ENCODE measurements at regions not wholly inside any gene's neighbourhood (a gene's known extent, or its start where the extent isn't known, plus 50 kb on each side); places are given as distances from the start of the nearest gene placed in this dataset.
"Not testable (repeated sequence)": the region's sequence is repeated elsewhere in the genome, so short reads cannot be mapped to it uniquely, and the experiment has no call there.

DNA sequence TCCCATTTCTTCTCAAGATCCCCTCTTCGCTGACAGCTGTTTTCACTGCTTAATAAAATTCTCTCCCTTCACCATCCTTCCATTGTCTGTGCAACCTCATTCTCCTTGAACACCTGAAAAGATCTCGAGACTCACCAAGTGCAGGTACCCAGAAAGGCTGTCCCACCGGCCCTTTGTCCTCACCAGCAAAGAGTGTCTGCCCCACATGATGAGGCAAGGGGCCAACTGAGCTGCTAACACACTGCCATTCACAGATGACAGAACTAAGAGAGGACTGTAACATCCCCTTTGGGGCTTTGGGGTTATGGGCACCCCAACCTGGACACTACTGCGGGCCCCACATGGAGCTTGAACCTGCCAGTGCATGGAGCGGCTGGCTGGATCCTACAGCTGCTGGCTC, 771.4 kb upstream of the MIR17HG start:
- DNase-seq (ENCODE audit: low read depth, low spot score) = no peak
- H3K4me3 ChIP-seq (ENCODE audit: low read length) = no peak overlapping the region

DNA sequence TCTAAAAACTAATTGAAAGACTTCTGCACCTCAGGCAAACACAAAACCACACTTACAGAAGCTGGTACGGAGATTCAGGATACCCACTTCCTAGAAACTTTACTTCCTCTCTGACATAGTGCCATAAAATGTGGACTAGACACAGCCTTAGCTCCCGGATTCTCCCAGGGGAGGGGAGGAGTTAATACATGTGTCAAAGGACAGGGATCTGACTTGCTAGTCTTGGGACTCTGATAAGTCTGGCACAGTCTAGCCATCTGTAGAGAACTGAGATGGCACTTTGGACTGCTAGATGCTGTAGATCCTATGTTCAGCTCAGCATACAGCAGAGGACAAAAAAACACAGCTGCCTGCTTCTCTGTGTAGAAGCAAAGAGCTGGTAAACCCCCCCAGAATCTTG, 769.8 kb upstream of the MIR17HG start:
- no peak for DNase-seq (ENCODE audit: low read depth, low spot score)
- H3K4me3 ChIP-seq (ENCODE audit: low read length) = no peak overlapping the region

DNA sequence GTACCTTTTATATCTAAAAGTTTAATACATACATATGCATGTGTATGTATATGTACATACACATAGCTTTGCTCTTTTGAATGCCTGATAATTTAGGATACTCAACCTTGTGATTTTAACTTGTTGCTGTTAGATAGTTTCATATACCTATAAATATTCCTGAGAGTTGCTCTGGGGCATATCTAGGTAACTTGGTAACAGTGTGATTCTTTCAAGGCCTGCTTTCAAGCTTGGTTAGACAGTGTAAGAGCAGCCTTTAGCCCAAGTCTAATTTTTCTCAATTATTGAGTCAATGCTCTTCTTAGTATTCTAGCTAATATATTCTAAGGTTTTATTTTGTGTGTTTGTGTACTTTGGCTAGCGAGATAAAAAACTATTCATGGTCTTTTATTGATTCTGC, 762.1 kb upstream of the MIR17HG start:
- no peak for DNase-seq (ENCODE audit: low read depth, low spot score)
- H3K4me3 ChIP-seq (ENCODE audit: low read length) = no peak overlapping the region

DNA sequence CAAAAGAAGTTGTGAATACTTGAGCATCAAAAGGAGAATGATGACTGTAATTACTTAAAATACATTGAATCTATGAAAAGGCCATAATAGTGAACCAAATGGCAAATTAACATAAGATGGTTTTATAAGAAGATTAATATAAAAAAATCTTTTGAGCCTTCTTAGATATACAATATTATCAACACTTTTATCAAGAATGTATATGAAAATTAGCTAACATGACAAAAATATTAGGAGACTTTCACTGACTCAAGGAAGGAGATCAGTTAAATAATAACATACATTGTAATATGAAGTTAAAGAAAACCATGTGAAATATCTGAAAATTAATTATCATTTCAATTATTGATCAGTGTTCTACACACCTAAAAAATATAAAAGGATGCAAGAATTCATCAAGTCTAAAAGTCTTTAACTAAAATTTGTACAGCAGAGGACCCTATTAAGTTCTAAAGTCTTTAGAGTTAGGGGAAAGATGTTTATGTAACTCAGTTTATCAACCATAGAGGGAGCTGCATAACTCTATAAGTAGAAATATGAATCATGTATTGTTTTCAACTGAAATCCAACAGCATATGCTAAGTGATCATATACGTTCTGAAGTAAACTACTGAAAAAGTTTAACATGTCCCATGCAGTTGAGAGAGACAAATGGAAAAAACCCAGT, 756.1 kb upstream of the MIR17HG start:
- DNase-seq (ENCODE audit: low read depth, low spot score) = no peak
- H3K4me3 ChIP-seq (ENCODE audit: low read length) = no peak overlapping the region

DNA sequence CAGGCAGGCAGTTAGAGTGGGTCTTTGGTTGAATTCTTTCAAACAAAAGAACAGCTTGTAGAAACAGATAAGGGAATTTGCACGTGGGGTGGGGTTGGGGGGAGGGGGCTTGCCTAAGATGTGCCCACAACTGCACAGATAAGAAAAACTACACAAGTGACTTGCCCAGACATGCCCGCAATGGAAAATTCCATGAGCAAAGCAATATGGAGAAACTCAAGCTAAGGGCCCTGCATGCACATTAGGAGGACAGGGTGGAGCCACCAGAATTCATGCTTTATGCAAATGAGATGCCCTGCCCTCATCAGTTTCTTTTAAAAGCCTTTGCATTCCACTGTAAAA, 755.6 kb upstream of the MIR17HG start:
- peak; percentile 1 for DNase-seq (ENCODE audit: low read depth, low spot score)
- H3K4me3 ChIP-seq (ENCODE audit: low read length) = no peak overlapping the region

DNA sequence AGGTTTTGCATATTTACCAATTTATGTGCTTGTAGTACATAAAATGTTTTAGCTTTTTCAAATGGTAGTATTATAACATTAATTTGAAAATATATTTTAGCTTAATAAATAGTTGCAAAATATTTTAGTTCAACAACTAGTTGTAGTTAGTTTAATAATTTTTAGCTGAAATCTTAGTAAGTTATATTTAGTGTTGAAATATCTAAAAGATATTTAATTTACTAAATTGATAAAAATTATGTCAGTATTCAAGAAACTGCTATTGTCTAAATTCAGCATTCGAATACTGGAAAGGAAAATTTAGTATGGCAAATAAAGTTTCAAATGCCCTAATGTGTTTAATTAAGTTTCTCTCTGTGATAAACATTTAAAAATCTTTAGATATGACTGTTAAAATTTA, 754.5 kb upstream of the MIR17HG start:
- no peak overlapping the region for H3K4me3 ChIP-seq (ENCODE audit: low read length)
- no peak for DNase-seq (ENCODE audit: low read depth, low spot score)

DNA sequence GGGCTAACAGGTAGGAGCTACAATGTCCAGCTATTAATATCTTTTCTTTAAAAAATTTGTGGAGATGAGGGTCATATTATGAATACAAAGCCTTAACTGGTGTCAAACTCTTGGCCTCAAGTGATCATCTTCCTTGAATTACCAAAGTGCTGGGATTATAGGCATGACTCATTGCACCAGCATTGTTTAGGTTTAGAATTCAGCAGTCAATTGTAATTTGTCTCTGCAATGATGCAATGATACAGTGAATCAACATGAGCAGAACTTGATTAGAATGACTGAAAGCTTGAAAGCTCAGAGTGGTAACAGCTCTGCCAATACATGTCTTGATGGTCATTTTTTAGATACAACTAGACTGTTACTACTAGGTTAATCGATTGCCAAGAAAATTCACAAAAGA, 752.8 kb upstream of the MIR17HG start:
- DNase-seq (ENCODE audit: low read depth, low spot score) = no peak

DNA sequence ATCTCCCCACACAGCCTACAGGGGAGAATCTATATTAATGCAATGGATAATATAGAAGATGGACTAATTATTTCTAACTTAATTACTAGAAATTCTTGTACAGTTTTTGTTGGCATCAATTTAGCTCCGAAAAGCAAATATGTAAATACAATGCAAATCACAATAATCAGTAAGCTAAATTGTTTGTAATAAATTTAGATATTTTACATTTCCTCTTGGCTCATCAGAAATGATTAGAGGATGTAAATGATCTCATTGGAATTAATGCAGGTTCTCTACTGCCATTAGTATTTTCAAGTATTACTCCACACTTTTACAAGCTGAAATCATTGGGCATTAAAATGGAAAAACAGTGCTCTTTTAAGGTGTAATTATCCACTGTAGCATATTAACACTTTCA, 741.8 kb upstream of the MIR17HG start:
- DNase-seq (ENCODE audit: low read depth, low spot score) = no peak
- H3K4me3 ChIP-seq (ENCODE audit: low read length) = no peak overlapping the region

More for the DNA sequence above, 752.8 kb upstream of the MIR17HG start:
- no peak overlapping the region for H3K4me3 ChIP-seq (ENCODE audit: low read length)

DNA sequence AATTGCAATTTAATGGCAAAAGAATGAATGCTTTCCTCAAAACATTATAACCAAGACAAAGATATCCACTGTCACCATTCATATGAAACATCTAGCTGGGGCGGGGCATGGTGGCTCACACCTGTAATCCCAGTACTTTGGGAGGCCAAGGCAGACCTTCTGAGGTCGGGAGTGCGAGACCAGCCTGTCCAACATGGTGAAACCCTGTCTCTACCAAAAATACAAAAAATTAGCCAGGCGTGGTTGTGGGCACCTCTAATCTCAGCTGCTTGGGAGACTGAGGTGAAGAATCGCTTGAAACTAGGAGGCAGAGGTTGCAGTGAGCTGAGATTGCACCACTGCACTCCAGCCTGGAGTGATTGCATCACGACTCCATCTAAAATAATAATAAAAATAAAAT, 740.6 kb upstream of the MIR17HG start:
- not testable (repeated sequence) for DNase-seq (ENCODE audit: low read depth, low spot score); H3K4me3 ChIP-seq (ENCODE audit: low read length)

DNA sequence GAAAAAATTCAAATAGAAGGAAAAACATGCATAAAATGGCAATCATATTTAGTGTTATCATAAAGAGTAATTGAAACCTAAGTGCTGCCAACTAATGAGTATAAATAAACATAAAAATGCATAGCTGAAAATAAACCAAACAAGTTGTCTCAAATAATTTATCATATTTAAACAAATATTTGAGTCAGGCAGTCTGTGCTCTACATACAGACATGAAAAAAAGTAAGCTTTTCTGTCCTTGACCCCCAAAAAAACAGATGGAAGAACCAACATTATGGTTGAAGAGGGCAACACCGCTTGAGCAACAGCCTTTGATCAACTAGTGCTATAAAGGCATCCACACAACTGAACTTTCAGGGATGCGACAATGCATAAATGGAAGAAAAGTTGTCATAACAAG, 735.1 kb upstream of the MIR17HG start:
- no peak for DNase-seq (ENCODE audit: low read depth, low spot score)
- H3K4me3 ChIP-seq (ENCODE audit: low read length) = no peak overlapping the region

DNA sequence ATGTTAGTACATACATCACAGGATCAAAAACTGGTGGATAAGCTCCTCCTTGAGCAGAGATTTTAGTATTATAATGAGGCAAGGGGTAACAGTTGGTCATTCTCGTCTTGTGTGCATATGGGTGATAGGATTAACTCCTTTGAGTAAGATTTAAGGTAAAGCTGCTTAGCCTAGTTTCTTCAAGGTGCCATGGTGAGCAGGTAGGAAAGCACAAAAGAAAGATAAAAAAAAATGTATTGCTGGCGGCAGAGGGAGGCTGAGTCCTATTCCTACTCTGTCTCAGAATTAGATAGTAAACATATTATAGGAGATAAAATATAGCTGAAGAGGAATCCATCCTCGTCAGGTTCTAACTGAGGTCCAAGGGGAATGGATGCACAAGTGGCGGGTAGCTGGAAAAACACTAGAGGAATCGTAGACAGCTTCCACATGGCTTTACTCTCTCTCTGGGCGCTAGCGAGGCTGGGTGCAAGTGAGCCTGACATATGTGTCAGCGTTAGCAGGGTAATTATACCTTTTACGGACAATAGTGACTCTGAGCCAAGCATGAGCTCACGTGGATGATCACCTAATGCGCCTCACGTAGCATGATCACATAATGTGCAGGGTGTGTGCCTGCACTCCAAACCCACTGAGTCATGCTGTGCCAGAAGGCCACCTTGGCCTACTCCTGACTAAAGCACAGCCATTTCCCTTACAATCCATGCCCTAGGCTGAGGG, 734.3 kb upstream of the MIR17HG start:
- DNase-seq (ENCODE audit: low read depth, low spot score) = no peak
- no peak overlapping the region for H3K4me3 ChIP-seq (ENCODE audit: low read length)

DNA sequence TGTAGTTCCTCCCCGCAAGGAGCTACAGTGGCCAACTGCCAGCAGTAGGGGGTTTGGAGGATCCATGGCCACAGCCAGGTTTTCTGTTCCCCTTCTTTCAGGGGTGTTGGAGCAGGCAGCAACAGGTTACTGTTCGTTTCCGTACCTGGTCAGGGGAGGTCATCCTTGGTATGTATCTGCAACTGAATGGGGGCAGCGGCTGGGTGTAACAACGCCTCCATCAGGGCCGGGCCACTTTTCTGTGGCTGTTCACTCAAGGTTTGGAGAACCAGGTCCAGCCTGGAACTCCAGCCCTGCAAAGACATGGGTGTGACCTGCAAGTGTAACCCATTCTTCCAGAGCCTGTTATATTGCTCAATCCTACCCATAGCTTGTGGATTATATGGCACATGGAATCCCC, 732.3 kb upstream of the MIR17HG start:
- H3K4me3 ChIP-seq (ENCODE audit: low read length) = no peak overlapping the region
- no peak for DNase-seq (ENCODE audit: low read depth, low spot score)

DNA sequence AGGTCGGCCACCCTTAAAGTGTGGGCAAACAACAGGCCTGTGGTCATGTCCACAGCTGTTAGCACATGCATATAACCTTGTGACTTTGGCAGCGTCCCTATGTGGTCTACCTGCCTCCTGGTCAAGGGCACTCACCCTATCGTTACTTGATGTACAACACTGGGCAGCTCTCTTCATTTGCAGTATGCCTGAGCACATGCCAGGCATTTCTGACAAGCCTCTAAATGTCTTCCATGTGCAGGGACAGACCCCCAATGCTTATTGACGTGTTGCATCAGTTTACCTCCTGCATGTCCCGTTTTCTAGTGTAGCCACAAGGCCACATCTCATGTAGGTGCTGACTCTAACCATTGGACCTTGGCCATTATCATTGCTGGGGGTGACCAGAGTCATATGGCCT, 731.7 kb upstream of the MIR17HG start:
- H3K4me3 ChIP-seq (ENCODE audit: low read length) = no peak overlapping the region
- DNase-seq (ENCODE audit: low read depth, low spot score) = no peak

DNA sequence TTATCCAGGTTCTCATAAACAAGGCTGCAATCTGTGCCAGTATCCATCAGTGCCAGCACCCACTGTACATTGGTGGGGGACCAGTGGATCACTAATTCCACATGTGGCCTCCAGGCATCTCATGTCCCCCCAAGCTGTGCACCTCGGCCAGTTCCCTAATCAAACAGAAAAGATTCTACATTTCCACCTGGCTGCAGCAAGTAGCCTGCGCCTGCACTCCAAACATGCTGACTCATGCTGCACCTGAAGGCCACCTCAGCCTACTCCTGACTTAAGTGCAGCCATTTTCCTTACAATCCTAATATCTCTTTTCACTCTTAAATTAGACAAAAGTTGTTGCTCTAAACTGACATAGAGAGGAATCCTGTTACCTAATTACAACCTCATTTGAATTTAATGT, 729.4 kb upstream of the MIR17HG start:
- H3K4me3 ChIP-seq (ENCODE audit: low read length) = no peak overlapping the region
- peak; percentile 1 for DNase-seq (ENCODE audit: low read depth, low spot score)

DNA sequence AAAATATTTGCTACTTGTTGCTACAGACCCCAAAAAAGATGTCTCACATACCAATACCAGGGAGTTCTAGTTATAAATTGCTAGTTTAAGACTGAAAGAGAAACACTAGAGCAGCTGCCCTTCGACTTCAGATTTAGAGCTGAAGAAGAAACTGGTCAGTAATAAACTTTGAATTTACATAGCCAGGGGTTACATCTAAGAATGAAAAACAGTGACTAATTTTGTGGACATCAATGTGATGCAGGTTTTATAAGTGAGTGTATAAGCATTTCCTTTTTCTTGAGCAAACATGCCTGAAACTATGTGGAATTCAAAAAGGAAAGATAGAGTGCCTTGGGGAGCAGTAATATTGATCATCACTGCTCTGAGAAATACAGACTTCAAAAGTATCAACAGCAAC, 724.9 kb upstream of the MIR17HG start:
- no peak for DNase-seq (ENCODE audit: low read depth, low spot score)
- H3K4me3 ChIP-seq (ENCODE audit: low read length) = no peak overlapping the region

DNA sequence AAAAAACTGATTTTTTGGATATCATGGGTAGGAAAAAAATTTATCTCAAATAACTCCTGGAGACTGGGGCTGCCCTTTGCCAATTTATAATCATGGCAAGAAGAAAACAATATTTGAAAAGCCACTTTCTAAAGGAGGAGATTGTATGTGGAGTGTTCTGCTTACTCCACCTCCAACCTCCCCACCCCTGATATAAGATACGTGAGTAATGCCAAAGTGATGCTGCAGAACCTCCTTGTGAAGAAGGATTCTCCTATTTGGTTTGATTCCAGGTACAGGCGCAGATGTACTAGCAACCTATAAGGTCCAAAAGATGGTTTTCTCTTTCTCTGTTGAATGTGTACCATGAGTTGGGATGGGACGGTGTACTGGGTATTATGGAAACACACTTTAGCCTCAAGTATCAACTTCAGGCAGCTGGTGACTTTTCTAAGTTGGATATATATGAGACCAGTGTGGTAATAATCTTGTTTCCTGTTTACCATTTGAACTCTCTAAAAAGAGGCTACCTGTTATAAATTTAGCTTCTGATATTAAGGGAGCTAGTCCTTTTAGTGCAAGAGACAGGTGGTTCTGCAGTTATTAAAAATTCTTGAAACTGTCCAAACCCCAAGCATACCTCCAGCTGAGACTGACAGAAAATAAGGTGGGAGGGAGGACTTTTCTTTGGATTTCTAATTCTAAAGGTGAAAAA, 724.0 kb upstream of the MIR17HG start:
- no peak overlapping the region for H3K4me3 ChIP-seq (ENCODE audit: low read length)
- DNase-seq (ENCODE audit: low read depth, low spot score) = no peak

DNA sequence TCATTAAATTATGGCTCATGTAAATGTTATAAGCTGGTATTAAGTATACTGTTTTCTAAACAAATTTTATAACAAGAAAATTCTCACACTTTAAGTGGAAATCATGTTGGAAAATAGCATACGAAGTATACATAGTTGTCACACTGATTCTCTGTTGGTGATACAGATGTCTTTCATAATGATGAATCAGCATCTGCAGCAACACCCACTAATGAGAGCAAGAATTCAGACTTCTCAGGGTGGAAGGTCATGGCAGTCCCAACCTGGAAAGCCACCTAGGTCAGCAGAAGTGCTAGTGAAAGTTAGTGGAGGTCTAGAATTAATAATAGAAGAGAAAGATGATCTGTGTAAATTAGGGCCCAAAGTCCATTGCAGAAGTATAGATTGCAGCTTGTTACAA, 719.7 kb upstream of the MIR17HG start:
- no peak overlapping the region for H3K4me3 ChIP-seq (ENCODE audit: low read length)

DNA sequence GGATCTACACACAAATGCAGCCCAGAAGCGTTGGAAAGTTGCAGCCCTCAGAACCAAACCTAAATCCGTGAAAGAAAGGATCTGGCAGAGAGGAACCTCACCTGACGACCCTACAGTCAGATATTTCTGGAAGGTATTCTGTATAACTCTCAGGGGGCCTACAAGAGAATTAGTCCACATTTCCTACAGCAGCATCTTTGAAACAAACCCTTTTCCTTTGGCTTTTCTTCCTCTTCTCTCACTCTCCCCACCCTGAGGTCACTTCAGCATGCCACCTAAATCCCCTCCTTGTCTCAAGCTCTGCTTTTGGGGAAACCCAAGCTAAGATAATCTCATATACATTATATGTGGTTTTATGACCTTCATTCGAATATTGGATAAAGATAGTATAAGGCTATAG, 719.0 kb upstream of the MIR17HG start:
- H3K4me3 ChIP-seq (ENCODE audit: low read length) = no peak overlapping the region

More for the DNA sequence above, 719.7 kb upstream of the MIR17HG start:
- no peak for DNase-seq (ENCODE audit: low read depth, low spot score)

DNA sequence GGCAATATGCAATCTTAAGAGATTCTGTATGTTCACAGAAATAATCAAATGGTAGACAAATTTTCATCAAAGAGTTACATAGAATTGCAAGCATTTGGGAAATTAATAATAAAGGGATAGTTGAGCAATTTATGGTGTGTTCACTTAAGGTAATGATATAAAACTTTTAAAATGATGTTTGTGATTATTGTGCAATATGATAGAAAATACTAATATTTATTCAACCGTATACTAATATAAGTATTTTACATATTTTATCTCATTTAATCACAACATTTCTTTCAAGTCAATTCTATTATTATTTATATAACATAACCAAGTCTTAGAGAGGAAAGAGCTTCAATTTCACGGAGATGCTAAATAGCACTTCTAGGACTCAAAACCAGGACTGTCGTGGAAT, 716.8 kb upstream of the MIR17HG start:
- DNase-seq (ENCODE audit: low read depth, low spot score) = no peak
- H3K4me3 ChIP-seq (ENCODE audit: low read length) = no peak overlapping the region

More for the DNA sequence above, 719.0 kb upstream of the MIR17HG start:
- no peak for DNase-seq (ENCODE audit: low read depth, low spot score)

DNA sequence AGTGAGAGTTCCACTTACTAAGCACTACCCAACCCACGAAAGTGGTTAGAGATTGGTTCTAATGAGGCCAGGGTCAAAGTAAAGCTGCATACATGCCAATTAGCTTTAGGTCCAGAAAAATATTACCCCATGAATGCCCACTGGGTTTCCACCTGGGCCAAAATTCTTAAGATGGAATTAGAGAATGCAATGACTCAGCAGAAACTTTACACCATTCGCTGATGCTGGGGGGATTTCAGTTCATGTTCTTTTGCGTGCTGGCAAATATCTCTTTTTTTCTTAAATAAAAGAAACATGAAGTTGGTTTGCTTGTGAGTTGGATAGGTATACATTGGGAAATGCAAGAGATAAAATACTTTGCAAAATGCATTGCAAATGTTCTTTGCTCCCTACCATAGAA, 715.3 kb upstream of the MIR17HG start:
- DNase-seq (ENCODE audit: low read depth, low spot score) = no peak
- no peak overlapping the region for H3K4me3 ChIP-seq (ENCODE audit: low read length)

DNA sequence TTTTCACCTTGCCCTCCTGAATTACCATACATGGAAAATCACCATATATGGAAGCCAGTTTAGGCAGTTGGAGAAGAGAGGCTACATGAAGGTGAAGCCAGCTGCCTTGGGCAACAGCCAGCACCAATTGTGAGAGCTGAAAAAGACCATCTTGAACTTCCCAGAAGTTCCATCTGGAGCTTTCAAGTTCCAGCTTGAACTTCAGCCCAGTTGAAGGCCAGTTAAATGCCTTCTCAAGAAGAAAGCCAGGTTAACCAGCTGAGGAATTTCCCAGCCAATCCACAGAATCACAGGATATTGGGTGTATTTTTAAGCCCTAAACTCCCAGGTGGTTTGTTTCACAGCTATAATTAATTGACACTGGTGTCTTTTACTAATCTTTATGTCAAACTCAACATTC, 713.6 kb upstream of the MIR17HG start:
- H3K4me3 ChIP-seq (ENCODE audit: low read length) = no peak overlapping the region
- DNase-seq (ENCODE audit: low read depth, low spot score) = no peak

Measured in Jurkat, Clone E6-1 (cell line).